ENCODE measurements at regions not wholly inside any gene's neighbourhood (a gene's known extent, or its start where the extent isn't known, plus 50 kb on each side); places are given as distances from the start of the nearest gene placed in this dataset.

GRCh38 chr3:31479431-31479830, 53.3 kb upstream of the STT3B start:
- ATAC-seq (ENCODE audit: low FRiP score in 2 of 2) (no peak), DNase-seq (no peak)
- WGBS, 2 donors: 82 to 94% methylated on average over 1 of the region's 1 CpG
- H3K4me3 ChIP-seq: no peak overlapping the region
- H3K27me3 ChIP-seq: no peaks in the 10 kb centered on the region
- H3K9me3 ChIP-seq: no peaks in the 10 kb centered on the region
- H3K36me3 ChIP-seq: no peaks in the 10 kb centered on the region
- no peak overlapping the region for H3K27ac ChIP-seq
- TF ChIP-seq CTCF (IDR thresholded peaks at IDR 0.05): no peak
- TF ChIP-seq EP300 (IDR thresholded peaks at IDR 0.05): no peak
- H3K4me1 ChIP-seq: no peaks in the 10 kb centered on the region

GRCh38 chr3:31481697-31482096, 51.0 kb upstream of the STT3B start:
- no peak overlapping the region for H3K4me3 ChIP-seq
- WGBS, 2 donors: 81 to 90% methylated on average over 3 of the region's 3 CpGs

GRCh38 chr3:31482493-31483200, 50.1 kb upstream of the STT3B start:
- WGBS, 2 donors: 75 to 84% methylated on average over 3 of the region's 3 CpGs
- no peaks in the 10 kb centered on the region for H3K27me3 ChIP-seq
- no peaks in the 10 kb centered on the region for H3K36me3 ChIP-seq
- H3K4me1 ChIP-seq: no peaks in the 10 kb centered on the region
- DNase-seq (no peak), ATAC-seq (ENCODE audit: low FRiP score in 2 of 2) (no peak)
- no peaks in the 10 kb centered on the region for H3K9me3 ChIP-seq
- no peak overlapping the region for H3K4me3 ChIP-seq
- H3K27ac ChIP-seq: no peak overlapping the region
- TF ChIP-seq CTCF (IDR thresholded peaks at IDR 0.05) (no peak), POLR2A (IDR thresholded peaks at IDR 0.05) (no peak), EP300 (IDR thresholded peaks at IDR 0.05) (no peak), POLR2AphosphoS5 (IDR thresholded peaks at IDR 0.05) (no peak)

More at GRCh38 chr3:31481697-31482096, 51.0 kb upstream of the STT3B start:
- DNase-seq (no peak), ATAC-seq (ENCODE audit: low FRiP score in 2 of 2) (no peak)
- no peaks in the 10 kb centered on the region for H3K4me1 ChIP-seq
- no peaks in the 10 kb centered on the region for H3K36me3 ChIP-seq
- no peaks in the 10 kb centered on the region for H3K27me3 ChIP-seq
- H3K9me3 ChIP-seq: no peaks in the 10 kb centered on the region
- no peak overlapping the region for H3K27ac ChIP-seq
- TF ChIP-seq EP300 (IDR thresholded peaks at IDR 0.05): no peak
- no peak for TF ChIP-seq POLR2AphosphoS5 (IDR thresholded peaks at IDR 0.05)
- TF ChIP-seq POLR2A (IDR thresholded peaks at IDR 0.05): no peak
- TF ChIP-seq CTCF (IDR thresholded peaks at IDR 0.05): no peak

Small RNA genes lying in the stretch of these regions (small RNA-seq; reads per million reads assigned to genes)
- gene MIR466 (0 to 0.44 (median 0.03) reads per million in 4 donors), gene RNA5SP127 (0 reads per million in 4 donors)
